ENCODE measurements at regions not wholly inside any gene's neighbourhood (a gene's known extent, or its start where the extent isn't known, plus 50 kb on each side); places are given as distances from the start of the nearest gene placed in this dataset.

GRCh38 chr20:48470141-48470540 lies 357.7 kb downstream of the PREX1 start:
- intact Hi-C loops (cut with DNase I) = no loop called here
- no peak overlapping the region for H3K27ac ChIP-seq (ENCODE audit: low read depth in 2 of 2, low read length in 2 of 2)
- no peak for TF ChIP-seq CTCF (IDR thresholded peaks at IDR 0.05; ENCODE audit: borderline replicate concordance, extremely low read depth, insufficient read depth)
- H3K9ac ChIP-seq (ENCODE audit: low read length in 3 of 3) = no peak overlapping the region
- H3K36me3 ChIP-seq (ENCODE audit: control insufficient read depth in 2 of 3, insufficient read depth in 3 of 3, low read length in 3 of 3) = no peaks in the 10 kb centered on the region
- no peak overlapping the region for H3K4me3 ChIP-seq (ENCODE audit: low read length in 3 of 3)
- H3K9me3 ChIP-seq (ENCODE audit: control insufficient read depth in 2 of 3, insufficient read depth in 1 of 3, low read length in 3 of 3) = no peaks in the 10 kb centered on the region
- H3K27me3 ChIP-seq (ENCODE audit: control insufficient read depth, insufficient read depth, low read length) = no peaks in the 10 kb centered on the region
- no peaks in the 10 kb centered on the region for H3K4me1 ChIP-seq (ENCODE audit: control insufficient read depth in 2 of 3, insufficient read depth in 2 of 3, low read depth in 1 of 3, low read length in 3 of 3)
- no peak for FAIRE-seq
- DNase-seq = no peak

GRCh38 chr20:48469026-48469425 lies 358.8 kb downstream of the PREX1 start:
- no peak overlapping the region for H3K27ac ChIP-seq (ENCODE audit: low read depth in 2 of 2, low read length in 2 of 2)
- H3K4me3 ChIP-seq (ENCODE audit: low read length in 3 of 3) = no peak overlapping the region
- no peaks in the 10 kb centered on the region for H3K4me1 ChIP-seq (ENCODE audit: control insufficient read depth in 2 of 3, insufficient read depth in 2 of 3, low read depth in 1 of 3, low read length in 3 of 3)
- FAIRE-seq (no peak), DNase-seq (no peak)
- no peaks in the 10 kb centered on the region for H3K27me3 ChIP-seq (ENCODE audit: control insufficient read depth, insufficient read depth, low read length)
- no peaks in the 10 kb centered on the region for H3K36me3 ChIP-seq (ENCODE audit: control insufficient read depth in 2 of 3, insufficient read depth in 3 of 3, low read length in 3 of 3)
- H3K9ac ChIP-seq (ENCODE audit: low read length in 3 of 3) = no peak overlapping the region
- no peaks in the 10 kb centered on the region for H3K9me3 ChIP-seq (ENCODE audit: control insufficient read depth in 2 of 3, insufficient read depth in 1 of 3, low read length in 3 of 3)
- TF ChIP-seq CTCF (IDR thresholded peaks at IDR 0.05; ENCODE audit: borderline replicate concordance, extremely low read depth, insufficient read depth) = no peak
- intact Hi-C loops (cut with DNase I) = no loop called here

GRCh38 chr20:48468571-48468970 lies 359.2 kb downstream of the PREX1 start:
- no peak overlapping the region for H3K9ac ChIP-seq (ENCODE audit: low read length in 3 of 3)
- DNase-seq (no peak), FAIRE-seq (no peak)

More at GRCh38 chr20:48468571-48468970, 359.2 kb downstream of the PREX1 start:
- intact Hi-C loops (cut with DNase I) = no loop called here
- H3K27me3 ChIP-seq (ENCODE audit: control insufficient read depth, insufficient read depth, low read length) = no peaks in the 10 kb centered on the region
- no peak for TF ChIP-seq CTCF (IDR thresholded peaks at IDR 0.05; ENCODE audit: borderline replicate concordance, extremely low read depth, insufficient read depth)
- H3K4me3 ChIP-seq (ENCODE audit: low read length in 3 of 3) = no peak overlapping the region
- H3K36me3 ChIP-seq (ENCODE audit: control insufficient read depth in 2 of 3, insufficient read depth in 3 of 3, low read length in 3 of 3) = no peaks in the 10 kb centered on the region
- no peak overlapping the region for H3K27ac ChIP-seq (ENCODE audit: low read depth in 2 of 2, low read length in 2 of 2)
- H3K4me1 ChIP-seq (ENCODE audit: control insufficient read depth in 2 of 3, insufficient read depth in 2 of 3, low read depth in 1 of 3, low read length in 3 of 3) = no peaks in the 10 kb centered on the region
- H3K9me3 ChIP-seq (ENCODE audit: control insufficient read depth in 2 of 3, insufficient read depth in 1 of 3, low read length in 3 of 3) = no peaks in the 10 kb centered on the region
